GM19397 (cell line): ENCODE measurements at regions not wholly inside any gene's neighbourhood (a gene's known extent, or its start where the extent isn't known, plus 50 kb on each side); places are given as distances from the start of the nearest gene placed in this dataset.
"Not testable (repeated sequence)": the region's sequence is repeated elsewhere in the genome, so short reads cannot be mapped to it uniquely, and the experiment has no call there.

ENCODE experiments used
- ATAC-seq: cut with Tn5 transposase; IDR thresholded peaks from one replicate; pipeline ENCODE4 v1.9.1; 2021; ENCODE audit warnings: mild to moderate bottlenecking, moderate library complexity; ENCODE audit not compliant: unreplicated experiment

DNA sequence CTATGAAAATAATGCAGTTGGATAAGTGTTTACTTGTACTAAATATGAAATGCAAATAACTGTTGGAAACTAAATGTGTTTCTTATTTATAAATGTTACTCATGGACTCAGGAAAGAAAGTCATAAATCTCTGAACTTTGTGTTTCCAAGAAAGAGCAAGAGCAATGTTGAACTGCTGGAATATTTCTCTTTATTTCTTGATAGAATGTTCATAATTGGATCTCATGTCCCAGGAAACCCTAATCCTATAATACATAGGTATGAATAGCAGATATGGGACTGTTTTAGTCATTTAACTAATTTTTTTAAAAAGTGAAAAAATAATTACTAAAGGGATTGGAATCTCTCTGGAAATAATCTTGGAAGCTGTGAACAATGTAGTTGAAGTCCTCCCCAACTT lies 245.0 kb upstream of the ACTBL2 start:
- no peak for ATAC-seq

DNA sequence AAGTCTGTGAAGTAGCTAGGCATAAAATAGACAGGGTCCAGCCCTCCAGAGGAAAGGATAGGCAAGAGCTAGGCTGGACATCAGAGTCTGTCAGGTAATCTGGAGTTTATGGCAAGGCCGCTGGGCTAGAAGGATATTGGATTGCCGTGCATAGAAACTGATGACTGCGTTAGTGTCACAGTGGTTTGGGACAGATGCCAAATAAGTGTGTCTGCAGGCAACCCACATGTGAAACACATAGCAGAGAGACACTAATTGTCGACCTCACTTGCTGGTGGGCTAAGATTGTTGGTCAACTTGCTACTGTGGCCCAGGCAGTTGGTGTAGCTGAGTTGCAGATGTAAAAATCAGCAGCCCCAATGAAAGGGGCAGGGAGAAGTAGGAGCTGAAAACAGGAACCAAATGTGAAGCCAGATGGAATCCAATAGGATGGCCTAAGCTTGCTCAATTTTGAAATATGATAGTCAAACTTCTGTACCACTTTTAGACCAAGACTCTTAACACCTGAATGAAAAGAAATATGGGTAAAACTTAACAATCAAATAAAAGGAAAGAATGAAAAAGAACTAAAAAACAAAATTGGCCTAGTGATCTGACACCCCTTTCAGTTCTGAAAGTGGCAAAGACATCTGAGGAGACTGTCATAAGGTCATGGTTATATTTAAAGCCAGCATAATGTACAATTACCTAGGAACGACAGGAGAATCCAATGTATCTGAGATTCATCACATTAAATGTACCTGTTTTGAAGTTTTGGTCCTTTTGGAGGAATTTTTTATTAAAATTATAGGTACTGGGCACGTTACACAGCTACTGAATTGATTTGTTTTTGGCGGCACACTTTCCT lies 243.3 kb upstream of the ACTBL2 start:
- ATAC-seq, result no peak

DNA sequence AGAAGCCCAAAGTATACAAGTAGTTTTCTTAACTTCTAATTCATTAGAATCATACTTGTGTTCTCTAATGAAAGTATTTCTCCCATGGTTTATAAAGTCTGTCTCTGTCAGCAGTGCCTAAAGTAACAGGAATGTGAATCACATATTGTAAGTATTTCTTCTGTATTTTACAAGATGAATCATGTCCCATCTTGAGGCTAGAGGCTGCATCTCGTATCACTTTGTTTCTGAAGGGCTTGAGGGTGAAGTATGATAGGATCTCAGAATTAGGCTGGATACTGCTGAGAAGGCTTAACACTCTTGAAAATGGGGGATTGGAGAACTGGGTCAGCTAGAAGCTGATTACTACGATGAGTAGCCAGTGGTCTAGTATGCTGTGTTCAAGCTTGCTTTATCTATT lies 242.2 kb upstream of the ACTBL2 start:
- ATAC-seq, result no peak

DNA sequence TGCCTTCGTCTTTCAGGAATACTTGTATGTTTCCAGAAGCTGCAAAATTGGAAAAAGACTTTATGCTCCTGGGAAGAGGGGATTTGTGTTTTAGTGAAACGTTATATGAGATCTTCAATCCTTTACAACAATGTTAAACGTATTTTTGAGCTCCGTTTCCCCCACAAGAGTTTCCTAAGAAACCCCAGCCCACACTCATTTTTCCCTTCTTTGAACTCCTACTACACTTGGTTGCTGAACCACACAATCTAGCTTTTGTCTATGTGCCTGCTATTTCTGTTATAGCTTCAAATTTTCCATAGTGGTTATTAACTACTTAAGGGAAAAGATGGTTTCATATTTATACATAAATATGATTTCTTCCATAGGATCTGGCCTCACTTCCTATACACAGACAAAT lies 238.6 kb upstream of the ACTBL2 start:
- ATAC-seq, result no peak

DNA sequence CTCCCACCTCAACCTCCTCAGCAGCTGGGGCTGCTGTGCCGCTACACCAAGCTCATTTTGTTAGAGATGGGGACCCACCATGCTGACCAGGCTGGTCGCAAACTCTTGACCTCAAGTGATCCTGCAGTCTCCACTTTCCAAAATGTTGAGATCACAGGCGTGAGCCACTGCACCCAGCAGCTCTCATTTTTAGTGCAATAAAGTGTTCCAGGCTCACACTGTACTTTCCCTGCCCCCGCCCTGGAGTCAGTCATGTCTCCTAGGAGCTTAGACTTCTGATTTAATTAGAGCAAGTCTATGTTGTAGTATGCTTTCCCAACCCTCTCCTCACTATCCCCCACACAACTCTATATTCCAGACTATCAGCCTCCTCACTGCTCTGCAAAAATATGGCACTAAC lies 238.0 kb upstream of the ACTBL2 start:
- ATAC-seq, result no peak

DNA sequence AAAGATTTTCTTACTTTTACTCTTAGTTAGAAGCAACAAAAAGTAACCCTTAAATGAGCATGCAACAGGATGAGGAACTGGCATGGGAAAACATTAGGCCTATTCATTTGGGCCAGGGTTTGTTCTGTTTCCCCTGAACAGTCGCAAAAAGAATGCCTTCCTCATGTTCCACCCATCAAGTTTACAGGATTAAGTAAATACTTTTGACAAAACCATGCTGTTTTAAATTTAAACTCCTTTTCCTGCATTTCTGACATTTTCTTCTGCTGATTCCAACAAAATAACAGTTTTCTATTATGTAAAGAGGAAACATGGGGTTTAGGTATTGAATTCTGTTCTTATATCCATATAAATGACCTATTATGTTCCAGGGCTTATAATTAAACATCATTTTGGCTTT lies 236.6 kb upstream of the ACTBL2 start:
- no peak for ATAC-seq

DNA sequence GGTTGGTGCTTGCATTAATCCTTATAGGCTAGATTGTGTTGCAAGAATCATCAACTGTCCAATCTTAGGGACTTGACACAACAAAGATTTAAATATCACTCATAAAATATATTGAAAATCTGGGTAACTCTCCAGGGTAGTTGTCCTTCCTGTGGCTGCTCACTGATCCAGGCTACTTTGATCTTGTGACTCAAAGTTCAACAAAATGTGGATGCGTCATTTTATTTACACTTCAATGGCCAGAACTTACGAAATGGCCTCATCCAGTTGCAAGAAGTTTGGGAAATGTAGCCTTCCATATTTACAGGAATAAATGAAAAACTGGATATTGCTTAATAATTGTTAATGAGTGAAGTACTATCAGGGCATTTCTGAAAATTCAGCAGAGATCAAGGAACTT lies 235.5 kb upstream of the ACTBL2 start:
- ATAC-seq, result no peak

DNA sequence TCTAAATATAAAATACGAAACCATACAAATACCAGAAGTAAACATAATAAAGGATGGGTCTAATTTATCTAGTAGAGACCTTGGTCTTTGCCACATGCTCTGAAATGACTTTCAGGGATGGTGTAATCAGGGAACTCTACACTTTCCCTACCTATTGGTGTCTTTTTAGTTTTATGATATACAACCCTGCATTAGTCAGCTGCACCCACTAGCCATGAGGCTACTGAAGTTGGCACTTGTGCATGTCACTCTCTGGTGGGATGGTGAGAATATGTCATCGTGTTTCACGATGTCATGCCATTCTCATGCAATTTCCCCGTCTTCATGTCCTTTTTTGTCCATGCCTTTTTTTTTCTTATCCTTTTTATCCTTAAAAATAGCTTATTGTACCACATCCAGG lies 234.9 kb upstream of the ACTBL2 start:
- no peak for ATAC-seq

DNA sequence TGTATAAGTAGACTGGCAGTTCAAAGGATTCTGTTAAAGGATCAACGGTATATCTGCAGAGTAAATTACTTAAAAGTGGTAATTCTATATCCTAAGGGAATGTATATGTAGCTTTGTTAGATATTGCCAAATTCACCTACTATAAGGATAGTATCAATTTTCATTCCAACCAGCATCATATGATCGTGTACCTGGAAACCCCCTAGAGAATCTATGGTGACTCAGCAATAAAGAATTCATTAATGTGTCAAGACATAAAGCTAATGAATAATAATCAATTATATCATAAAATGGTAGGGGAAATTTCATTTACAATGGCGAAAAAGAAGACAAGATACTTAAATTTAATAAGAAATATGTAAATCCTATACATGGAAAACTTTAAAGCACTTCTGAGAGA lies 234.1 kb upstream of the ACTBL2 start:
- no peak for ATAC-seq

DNA sequence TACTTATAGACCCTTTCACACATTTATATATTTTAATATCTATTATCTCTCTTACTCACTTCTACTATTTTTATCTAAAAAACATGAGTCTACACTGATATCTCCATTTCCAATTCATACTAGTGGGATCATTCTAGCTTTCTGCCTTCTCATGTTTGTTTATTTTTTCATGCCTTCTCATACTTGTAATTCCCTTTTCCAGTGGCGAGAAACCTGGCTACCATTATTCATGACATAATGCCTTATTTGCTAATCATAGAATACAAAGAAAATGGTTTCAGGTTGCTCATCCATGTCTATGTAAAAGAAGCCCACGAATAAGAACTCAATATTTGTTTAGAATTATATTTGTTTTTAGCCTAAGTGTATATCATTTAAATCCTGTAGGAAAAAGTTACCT lies 232.7 kb upstream of the ACTBL2 start:
- ATAC-seq, result no peak

DNA sequence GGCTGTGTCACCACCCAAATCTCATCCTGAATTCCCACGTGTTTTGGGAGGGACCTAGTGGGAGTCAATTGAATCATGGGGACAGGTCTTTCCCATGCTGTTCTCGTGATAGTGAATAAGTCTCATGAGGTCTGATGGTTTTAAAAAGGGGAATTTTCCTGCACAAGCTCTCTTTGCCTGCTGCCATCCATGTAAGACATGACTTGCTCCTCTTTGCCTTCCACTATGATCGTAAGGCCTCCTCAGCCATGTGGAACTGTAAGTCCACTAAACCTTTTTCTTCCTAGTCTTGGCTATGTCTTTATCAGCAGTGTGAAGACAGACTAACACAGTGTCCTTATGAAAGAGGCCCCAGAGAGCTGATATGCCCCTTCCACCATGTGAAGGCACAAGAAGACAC lies 230.9 kb upstream of the ACTBL2 start:
- not testable (repeated sequence) for ATAC-seq

DNA sequence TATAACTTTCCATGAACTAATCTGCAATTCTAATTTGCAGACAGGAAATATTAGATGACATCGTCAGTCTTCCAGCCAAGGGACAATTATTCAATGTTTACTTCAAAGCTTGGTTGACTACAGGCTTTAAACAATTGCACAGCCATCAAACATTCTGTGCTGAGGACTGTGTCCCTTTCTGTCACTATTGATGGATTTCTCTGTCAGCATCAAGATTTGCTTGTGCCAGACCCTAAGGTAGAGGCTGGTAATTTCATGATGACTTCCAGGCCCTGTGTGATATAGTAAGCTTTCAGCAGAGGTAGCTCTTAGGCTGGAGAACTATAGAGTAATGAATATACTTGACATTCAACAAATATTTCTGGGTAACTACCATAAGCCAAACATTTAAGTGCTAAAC lies 229.3 kb upstream of the ACTBL2 start:
- no peak for ATAC-seq

DNA sequence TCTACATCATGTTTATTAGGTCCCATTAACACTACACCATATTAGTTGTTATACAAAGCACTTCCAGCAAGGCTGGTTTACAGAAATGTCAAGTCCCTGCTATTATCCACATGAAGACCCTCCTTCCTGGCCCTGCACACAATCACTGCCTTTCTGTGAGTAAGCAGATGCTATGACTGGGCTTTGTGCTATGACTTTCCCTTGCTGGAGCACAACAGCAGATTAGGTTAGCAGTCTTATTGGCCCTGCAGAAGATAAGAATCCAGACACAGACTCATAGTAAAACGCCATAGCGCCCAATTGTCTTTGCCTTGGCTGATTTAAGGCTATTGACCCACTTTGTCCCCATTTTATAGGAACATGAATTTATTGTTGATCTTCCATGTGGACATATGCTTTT lies 228.9 kb upstream of the ACTBL2 start:
- ATAC-seq, result no peak

DNA sequence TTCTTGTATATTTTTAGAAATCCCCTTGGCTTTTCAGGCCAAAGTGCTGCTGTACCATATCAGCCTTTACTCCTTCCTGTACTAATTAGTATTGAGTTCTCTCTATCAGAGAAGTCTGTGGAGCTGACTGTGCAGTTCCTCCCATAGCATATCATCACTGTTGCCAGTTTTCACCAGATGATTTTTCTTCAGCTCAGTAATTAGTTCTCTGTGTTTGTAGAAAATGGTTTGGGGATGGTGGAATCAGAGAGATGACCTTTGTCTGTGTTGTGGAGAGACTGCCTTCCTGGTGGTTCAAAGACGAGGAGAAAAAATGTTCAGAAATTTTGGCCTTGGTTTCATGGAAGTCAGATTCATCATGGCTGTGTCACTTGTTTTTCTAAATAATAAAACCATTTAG lies 227.5 kb upstream of the ACTBL2 start:
- ATAC-seq, result no peak

DNA sequence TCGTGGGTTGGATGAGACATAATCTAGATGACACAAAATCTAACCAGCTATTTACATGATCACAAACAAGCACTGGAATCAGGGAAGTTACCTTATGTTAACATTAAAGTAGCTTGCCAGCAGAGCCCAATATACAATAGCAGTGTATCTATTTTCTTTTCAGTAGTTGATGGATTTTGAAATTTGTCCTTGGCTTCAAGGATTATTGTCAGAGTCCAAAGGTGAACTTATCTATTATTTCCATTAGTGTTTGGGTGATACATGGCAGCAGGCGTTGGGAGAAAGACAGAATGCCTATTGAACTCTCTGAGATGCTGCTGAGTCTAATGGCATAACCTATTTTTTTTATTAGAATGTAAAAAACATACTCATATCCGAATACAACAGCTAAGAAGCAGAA lies 223.2 kb upstream of the ACTBL2 start:
- no peak for ATAC-seq

DNA sequence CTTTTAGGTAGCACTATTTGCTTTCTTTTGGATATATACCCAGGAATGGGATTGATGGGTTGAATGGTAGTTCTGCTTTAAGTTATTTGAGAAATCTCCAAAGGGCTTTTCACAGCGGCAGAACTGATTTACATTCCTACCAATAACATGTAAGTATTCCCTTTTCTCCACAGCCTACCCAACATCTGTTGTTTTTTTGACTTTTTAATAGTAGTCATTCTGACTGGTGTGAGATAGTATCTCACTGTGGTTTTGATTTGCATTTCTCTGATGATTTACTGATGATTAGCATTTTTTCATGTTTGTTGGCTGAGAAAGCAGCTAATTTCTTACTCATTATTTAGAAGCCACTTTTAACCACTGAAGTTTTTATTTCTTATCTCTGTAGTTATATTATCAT lies 221.1 kb upstream of the ACTBL2 start:
- ATAC-seq, result no peak

DNA sequence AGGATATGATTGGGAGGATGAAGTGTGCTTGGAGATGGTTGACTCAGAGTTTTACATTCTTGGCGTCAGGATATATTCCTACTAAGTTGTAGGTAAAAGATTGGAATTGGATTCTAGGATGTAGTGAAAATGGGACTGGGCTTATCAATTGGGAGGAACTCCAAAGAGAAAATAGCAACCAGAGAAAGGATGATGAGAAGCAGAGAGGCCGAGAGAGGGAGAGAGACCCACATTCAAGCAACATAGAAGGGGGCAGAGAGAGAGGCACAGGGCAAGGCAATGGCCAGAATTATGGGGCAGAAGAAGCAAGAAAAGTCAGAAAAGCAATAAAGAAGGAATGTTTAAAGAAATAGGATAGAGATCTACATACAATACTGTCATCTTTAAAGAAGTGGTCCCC lies 217.9 kb upstream of the ACTBL2 start:
- no peak for ATAC-seq

DNA sequence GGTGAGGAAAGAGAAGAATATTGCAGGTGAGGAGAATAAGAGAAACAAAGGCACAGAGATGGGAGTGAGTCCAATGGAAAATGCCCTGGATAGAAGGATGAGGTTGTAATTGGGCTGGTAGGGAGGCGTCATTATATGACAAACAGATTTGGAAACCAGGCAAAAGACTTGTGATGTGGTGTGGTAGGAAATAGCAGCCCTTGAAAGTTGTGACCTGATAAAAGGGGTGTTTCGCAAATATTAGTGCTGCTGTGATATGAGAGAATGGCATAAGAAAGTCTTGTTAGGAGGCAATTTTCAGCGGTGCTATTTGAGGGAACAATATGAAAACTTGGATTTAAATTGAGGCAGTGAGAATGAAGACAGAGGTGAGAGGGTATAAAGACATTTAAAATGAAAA lies 217.5 kb upstream of the ACTBL2 start:
- no peak for ATAC-seq

DNA sequence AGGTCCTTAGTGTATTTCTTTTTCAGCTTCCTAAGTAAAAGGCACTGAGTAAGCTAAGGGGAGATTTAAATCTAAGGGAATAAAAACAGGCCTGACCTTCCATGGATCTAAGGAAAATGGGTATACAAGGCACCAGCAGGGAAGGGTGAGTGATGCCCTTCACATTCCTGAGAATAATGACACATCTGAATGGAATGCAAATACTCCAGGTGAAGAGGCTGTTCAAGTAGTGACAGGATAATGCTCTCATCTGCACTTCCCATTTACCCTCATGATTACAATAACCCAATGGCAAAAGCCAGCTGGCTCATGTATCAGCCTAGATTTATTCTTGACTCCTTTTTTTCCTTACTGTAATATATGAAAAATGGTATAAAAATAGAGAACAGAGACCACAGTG lies 216.2 kb upstream of the ACTBL2 start:
- ATAC-seq, result no peak

DNA sequence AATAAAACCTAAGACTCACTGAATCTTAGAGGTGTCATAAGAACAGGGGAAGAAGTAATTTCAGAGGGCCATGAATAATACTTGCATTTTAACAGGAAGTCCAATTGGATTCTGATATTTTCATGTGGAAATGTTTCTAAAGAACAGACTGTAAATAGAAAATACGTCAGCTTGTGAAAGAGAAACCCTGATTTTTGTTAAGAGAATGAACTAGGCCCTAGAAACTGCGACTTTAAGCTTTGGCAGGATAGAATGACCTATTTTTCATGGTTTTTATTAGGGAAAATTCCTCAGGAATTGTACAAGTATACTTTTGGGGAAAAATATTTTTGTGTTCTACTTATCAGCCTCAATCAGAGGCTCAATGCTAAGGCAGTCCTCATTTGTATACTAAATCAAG lies 215.5 kb upstream of the ACTBL2 start:
- ATAC-seq, result no peak

DNA sequence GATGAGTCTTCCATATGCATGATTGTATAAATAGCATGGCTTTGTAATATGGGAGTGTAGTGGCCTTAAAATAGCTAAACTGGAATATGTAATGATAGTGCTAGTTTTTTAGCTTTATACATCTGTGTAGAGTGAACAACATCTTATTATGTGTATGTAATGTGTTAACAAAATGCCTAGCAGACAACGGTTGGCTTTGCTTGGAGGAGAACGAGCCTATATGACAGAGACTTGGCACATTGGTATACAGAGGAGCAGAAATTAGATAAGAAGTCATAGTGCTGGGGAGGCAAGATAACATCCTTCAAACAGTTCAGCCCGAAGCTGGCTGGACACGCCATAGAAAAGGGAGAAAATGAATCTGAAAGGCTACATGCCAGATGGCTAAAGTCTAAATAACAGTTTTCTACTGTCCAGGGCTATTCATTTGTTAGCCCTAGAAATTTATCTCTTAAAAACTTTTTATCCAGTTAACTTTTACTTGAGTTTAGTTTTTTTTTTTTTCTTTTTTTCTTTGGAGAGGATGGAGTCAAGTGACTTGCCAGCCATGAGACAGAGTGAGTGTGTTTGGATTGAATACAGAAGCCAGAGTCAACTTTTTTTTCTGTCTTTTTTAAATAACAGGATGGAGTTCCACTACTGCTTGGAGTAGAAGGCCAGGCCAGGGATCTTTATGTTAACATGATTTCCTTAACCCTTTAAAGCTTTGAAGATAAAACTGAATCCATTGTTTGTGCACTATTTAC lies 214.4 kb upstream of the ACTBL2 start:
- ATAC-seq, result no peak

DNA sequence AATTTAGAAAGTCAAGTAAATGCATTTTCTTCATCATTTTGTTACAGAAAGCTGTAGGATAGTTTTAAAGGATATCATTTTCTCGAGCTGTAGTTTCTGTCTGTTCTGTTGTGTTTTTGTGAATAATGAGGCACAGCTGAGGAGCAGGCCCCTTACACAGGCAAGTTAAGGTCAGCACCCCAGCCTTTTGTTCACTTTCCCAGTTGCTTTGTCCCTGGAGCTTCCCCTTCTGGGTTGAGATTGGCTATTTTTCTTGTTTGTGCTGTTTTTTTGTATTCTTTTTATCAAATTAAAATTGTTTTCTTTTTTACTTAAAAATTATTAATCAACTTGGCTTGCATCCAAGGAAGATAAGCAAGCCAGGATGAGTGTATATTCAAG lies 213.8 kb upstream of the ACTBL2 start:
- ATAC-seq, result no peak
